HT-29 (cell line): ENCODE measurements at regions not wholly inside any gene's neighbourhood (a gene's known extent, or its start where the extent isn't known, plus 50 kb on each side); places are given as distances from the start of the nearest gene placed in this dataset. TPM values are rescaled to one million over a fixed set of nuclear protein-coding genes. Genes with fewer than 3 reads are reported as not detected.

Experiments
- small RNA-seq: library from RNA; depleted of rRNA; stranded (forward); fragments of <200 nt; gene quantifications from one replicate; pipeline ENCODE3, GENCODE V24; 2014

Small RNAs in the stretch of these regions (small RNA-seq; reads per million reads assigned to genes)
- gene RNU6-1087P = not detected
